Cardiac fibroblast (primary cell): ENCODE measurements at regions not wholly inside any gene's neighbourhood (a gene's known extent, or its start where the extent isn't known, plus 50 kb on each side); places are given as distances from the start of the nearest gene placed in this dataset.
"Not testable (repeated sequence)": the region's sequence is repeated elsewhere in the genome, so short reads cannot be mapped to it uniquely, and the experiment has no call there.

Source experiments
- DNase-seq, 2 donors: peaks; one replicate each; pipeline versions ENCODE4 v3.0.0 to v3.0.0-alpha.2; 2010; ENCODE audit warnings: low read depth in 2 of 2
- H3K4me3 ChIP-seq, 2 donors: replicated peaks in 1 of 2; 1 replicate in 1 of 2; 2 replicates in 1 of 2; pipeline ENCODE4 v1.5.1; 2011; ENCODE audit warnings: low read depth in 2 of 2, low read length in 2 of 2, mild to moderate bottlenecking in 2 of 2, moderate library complexity in 1 of 2
- CTCF ChIP-seq: IDR thresholded peaks from one replicate; pipeline ENCODE4 v1.5.1; 2011; ENCODE audit warnings: low read depth, mild to moderate bottlenecking, low read length, inconsistent platforms

- no peak for DNase-seq
- no peak overlapping the region for H3K4me3 ChIP-seq
- no peak for TF ChIP-seq CTCF
Observed at GRCh38 chr10:105577865-105578607, 936.9 kb downstream of the SORCS3 start.

- no peak for TF ChIP-seq CTCF
- no peak overlapping the region for H3K4me3 ChIP-seq
- DNase-seq: no peak
Observed at GRCh38 chr10:105559333-105560097, 918.4 kb downstream of the SORCS3 start.

- H3K4me3 ChIP-seq, DNase-seq: not testable (repeated sequence)
Observed at GRCh38 chr10:105550453-105550852, 909.4 kb downstream of the SORCS3 start.

GRCh38 chr10:105549731-105550130 lies 908.6 kb downstream of the SORCS3 start:
- no peak for DNase-seq
- H3K4me3 ChIP-seq: no peak overlapping the region
- no peak for TF ChIP-seq CTCF

GRCh38 chr10:105545101-105545500 lies 904.0 kb downstream of the SORCS3 start:
- DNase-seq: no peak
- TF ChIP-seq CTCF: no peak
- H3K4me3 ChIP-seq: no peak overlapping the region

- no peak for DNase-seq
- TF ChIP-seq CTCF: no peak
- no peak overlapping the region for H3K4me3 ChIP-seq
Observed at GRCh38 chr10:105540381-105540780, 899.3 kb downstream of the SORCS3 start.

- H3K4me3 ChIP-seq: no peak overlapping the region
- DNase-seq: no peak
- no peak for TF ChIP-seq CTCF
Observed at GRCh38 chr10:105538874-105539273, 897.8 kb downstream of the SORCS3 start.
